ENCODE measurements at regions not wholly inside any gene's neighbourhood (a gene's known extent, or its start where the extent isn't known, plus 50 kb on each side); places are given as distances from the start of the nearest gene placed in this dataset.

- TF ChIP-seq POLR2A (IDR thresholded peaks at IDR 0.05) (no peak), CTCF (IDR thresholded peaks at IDR 0.05) (no peak)
Observed at GRCh38 chr18:27848336-27848735, 328.6 kb downstream of the CDH2 start.

All from lower leg skin (tissue), 3 donors.